ENCODE measurements at regions not wholly inside any gene's neighbourhood (a gene's known extent, or its start where the extent isn't known, plus 50 kb on each side); places are given as distances from the start of the nearest gene placed in this dataset.

DNA sequence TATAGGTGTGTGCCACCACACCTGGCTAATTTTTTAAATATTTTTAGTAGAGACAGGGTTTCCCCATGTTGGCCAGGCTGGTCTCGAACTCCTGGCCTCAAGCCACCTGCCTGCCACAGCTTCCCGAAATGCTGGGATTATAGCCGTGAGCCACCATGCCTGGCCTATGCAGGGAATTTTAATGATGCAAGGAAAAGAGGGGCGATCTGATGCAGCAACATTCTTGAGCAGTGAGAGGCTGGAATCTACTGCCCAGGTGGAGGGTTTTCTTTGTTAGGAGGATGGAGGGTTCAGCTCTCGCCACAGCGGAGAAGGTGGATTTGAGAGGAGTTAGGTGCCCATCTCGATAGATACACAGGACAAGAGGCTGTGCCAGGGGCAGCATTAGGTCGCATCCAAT is 332.3 kb downstream of the GATA3 start:
- TF ChIP-seq CTCF (conservative IDR thresholded peaks at IDR 0.05 in 1 of 2, IDR thresholded peaks at IDR 0.05 in 1 of 2; ENCODE audit: extremely low read depth in 1 of 2, insufficient read depth in 1 of 2, low read depth in 1 of 2, low read length in 2 of 2) (no peak), EZH2 (IDR thresholded peaks at IDR 0.05; ENCODE audit: borderline replicate concordance, low read length) (no peak)

Measured in mammary epithelial cell (primary cell).